IPS DF 4.7 (cell line): ENCODE measurements at regions not wholly inside any gene's neighbourhood (a gene's known extent, or its start where the extent isn't known, plus 50 kb on each side); places are given as distances from the start of the nearest gene placed in this dataset.

Source experiments
- DNase-seq: peaks from one replicate; pipeline ENCODE4 v3.0.0-alpha.2; 2013; ENCODE audit warnings: low spot score; ENCODE audit errors: extremely low read depth

GRCh38 chr6:2542101-2542857 lies 208.4 kb downstream of the MYLK4 start:
- no peak for DNase-seq

DNA sequence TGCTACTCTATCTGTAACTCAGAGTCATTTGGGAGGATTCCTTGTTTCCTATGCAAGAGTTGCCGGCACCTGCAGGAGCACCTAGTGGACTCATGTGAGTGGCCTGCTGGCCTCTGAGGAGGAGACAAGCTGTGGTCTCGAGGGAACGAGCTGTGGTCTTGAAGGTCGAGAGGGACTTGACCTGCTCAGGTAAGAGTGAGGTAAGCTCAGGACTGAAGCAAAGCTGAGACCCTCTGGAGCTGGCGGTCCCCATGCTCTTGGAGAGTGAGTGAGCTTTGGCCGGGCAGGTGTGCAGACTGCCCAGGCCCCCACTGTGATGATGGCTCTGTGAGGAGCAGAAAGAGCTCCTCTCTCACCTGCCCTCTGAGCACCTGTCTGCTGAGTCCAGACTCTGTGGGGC lies 214.3 kb downstream of the MYLK4 start:
- DNase-seq: no peak

DNA sequence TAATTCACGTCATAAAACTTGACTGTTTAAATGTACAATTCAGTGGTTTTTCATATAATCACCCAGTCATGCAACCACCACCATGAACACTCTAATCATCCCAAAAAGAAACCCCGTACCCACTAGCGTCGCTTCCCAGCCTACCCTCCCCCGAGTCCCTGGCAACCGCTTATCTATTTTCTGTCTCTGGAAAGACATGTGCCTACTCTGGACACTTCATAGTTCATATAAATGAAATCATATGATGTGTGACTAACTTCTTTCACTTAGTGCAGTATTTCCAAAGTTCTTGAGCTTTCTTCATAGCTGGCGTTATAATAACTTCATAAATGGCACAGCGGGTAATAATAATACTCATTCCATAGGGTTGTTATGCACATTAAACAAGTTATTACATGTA lies 215.2 kb downstream of the MYLK4 start:
- DNase-seq: no peak

GRCh38 chr6:2534406-2535042 lies 216.2 kb downstream of the MYLK4 start:
- DNase-seq: no peak

DNA sequence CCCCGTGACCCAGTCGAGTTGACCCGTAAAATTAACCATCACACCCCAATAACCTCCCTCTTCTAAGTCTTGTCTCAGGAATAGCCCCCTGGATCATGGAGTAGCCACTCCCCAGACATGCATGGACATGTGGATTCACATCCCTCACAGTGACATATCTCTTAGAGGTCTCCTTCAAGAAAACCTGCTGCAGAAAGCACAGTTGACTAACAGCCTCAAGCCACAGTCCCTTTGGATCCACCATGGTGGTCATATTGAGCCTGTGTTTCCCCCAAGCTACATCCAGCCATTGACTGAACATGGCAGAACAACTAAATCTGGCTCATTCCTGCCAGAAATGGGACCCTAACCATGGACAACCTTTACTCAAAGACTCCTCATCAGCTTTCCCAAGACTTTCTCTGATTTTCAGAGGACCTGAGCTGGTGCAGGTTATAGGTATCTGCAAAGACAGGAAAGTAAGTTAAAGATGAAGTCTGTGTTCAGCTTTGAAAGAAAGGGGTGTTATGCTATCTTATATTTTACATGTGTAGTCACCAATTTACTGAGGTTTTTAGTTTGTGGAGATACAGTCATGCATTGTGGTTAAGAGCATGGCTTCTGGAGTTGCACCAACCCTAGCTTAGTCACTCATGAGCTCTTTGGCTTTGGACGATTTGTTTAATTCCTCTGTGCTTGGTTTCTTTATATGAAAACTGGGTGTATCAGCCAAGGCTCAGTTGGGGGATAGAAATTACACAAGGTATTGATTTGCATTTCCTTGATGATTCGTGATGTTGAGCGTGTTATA lies 219.1 kb downstream of the MYLK4 start:
- DNase-seq: no peak

DNA sequence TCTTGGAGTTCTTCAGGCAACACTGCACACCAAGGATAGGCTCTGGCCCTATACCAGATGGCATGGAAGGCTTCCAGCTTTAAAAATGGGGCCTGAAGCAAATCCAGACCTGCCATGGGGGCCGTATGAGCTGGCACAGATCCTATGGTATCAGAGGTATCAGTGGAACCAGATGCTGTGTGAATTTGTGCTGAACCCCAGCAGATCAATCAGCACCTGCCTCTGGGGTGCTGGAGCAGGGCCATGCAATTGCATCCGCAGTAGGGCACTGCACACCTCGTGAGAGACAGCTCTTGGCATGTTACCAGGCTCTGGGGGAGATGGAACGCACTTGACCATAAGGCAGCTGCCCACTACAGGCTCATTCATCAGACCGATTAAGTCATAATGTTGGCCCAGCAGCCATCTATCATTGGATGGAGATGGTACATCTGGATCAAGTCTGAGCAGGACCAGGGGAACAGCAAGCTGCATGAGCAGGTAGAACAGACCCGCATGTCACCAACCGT lies 221.5 kb downstream of the MYLK4 start:
- no peak for DNase-seq

DNA sequence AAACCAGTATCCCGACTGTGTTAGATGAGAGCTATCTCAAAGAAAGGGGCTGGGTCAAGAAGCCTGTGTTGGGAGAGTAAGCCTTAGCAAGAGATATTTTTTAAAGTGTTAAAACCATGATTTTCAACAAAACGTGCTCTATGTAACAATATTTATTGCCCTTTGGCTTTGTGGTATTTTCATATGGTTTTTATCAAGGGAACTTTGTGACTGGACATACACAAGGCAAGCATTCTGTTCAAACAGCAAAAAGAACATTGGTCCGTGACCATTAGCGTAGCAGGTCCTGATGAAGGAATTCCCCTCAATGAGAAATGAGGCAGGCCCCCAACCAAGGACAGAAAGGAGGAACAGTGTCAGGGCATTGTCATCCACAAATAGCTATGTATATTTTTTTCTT lies 222.6 kb downstream of the MYLK4 start:
- DNase-seq: no peak

- DNase-seq: no peak
Measured at GRCh38 chr6:2526766-2527165, 224.0 kb downstream of the MYLK4 start.

DNA sequence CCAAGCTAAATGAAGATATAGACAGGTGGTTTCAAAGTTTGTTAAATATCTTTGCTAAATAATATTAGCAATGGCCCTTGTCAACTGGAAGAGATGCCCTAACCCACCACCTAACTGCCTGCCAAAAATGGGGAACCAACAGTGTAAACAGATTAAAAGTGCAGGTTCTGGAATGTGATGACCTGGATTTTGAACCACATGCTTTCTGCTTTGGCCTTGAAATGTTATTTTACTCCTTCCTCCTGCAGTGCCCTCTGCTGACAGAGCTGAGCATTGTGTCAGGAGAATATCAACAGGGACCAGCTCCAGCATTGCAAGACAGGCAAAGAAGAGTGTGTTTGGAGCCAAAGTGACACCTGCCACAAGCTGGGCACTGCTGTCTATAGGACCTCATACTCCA lies 226.6 kb downstream of the MYLK4 start:
- no peak for DNase-seq

- DNase-seq: no peak
Measured at GRCh38 chr6:2523061-2523460, 227.7 kb downstream of the MYLK4 start.

- no peak for DNase-seq
Measured at GRCh38 chr6:2522521-2522920, 228.2 kb downstream of the MYLK4 start.

GRCh38 chr6:2517855-2518473 lies 232.8 kb downstream of the MYLK4 start:
- DNase-seq: no peak

DNA sequence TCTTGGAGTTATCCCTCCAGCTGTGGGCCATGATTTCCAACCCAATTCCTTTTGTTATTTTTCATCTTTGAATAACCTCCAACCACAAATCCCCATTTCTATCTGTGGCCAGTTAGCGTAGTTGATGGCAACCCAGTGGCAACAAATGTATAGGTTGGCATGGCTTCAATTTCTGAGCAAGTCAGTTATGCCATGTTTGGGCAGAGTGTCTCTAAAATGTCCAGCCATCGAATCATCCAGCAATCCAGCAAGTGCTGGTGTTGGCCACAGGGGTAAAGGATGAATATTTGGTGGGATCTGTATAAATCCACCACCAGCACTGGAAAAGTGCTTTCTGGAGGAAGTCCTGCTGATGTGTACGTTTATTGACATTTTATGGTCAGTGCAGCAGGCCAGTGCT lies 233.3 kb downstream of the MYLK4 start:
- DNase-seq: no peak

DNA sequence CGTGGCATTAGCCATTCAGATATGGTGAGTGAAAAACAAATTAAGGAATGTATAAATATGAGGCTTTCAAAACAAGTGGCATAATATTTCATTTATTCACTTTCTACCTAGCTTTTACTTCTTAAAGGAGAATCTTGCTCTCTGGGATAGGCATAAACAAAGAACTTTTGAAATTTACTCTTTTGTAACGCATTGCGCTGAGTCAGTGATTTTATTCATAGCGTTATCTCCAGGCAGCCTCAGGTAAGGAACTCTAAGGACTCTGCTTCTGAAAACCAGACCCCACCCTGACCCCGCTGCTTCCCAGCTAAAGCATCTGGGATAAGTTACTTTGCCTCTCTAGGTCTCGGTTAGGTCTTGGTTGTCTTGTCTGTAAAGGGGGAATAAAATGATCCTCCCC lies 234.7 kb downstream of the MYLK4 start:
- no peak for DNase-seq

DNA sequence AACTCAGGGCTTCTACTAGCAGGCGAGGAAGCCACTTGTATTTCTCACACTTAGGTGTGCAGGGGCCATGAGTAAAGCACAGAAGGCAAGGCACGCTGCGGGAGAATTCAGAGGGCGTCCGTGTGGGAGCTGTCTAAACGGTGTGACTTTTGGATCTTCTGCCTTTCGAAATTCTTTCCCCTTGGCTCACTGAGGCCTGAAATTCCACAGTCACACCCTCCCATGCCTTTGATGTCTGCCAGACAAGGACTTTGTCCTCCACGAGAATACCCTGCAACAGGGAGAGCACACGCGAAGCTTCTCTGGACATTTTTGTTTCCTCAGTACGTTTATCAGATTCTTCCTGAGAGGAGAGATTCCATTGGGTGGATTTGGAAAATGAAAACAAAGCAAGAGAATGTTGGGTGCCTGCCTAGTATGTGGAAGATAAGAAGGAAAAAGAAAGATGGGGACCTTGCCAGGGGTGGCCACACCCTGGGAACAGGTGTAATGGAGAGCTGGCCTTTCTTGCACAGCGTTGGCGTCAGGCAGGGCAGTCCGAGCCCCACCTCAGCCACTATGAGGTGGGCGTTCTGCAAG lies 235.7 kb downstream of the MYLK4 start:
- no peak for DNase-seq

DNA sequence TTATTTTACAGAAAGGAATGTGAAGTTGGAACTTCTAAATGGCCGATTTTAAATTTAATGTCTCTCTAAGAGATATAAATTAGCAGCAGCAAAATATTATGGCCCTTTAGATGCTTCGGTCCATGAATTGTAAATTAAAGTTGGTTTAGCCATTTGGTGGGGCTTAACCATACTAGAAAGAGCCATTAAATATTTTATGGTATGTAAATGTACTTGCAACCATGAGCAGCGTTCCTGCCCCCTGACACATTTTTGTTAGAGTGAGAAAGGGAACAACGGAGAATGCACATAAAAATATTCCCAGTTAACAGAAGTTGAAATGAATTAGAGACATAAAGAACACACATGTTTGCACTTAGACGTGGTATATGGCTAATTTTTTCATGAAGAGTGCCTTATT lies 237.9 kb downstream of the MYLK4 start:
- DNase-seq: no peak

DNA sequence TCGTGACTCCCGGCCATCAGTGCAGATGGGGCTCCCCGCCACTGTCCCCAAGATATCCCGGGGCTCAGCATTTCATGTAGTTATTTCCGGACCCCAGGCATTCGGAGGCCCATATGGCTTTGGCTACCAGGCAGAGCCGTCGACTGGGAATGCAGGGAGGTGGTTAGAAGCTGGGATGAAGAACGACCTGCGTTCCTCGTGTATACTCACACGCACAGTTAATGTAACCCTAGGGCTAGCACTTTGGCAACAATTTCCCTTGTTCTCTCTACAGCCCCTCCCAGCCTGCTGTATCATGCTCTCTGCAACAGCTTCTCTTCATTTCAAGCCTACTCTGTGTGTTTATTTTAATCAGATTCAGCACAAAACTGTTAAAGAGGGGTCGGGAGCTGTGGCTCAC lies 240.4 kb downstream of the MYLK4 start:
- no peak for DNase-seq

DNA sequence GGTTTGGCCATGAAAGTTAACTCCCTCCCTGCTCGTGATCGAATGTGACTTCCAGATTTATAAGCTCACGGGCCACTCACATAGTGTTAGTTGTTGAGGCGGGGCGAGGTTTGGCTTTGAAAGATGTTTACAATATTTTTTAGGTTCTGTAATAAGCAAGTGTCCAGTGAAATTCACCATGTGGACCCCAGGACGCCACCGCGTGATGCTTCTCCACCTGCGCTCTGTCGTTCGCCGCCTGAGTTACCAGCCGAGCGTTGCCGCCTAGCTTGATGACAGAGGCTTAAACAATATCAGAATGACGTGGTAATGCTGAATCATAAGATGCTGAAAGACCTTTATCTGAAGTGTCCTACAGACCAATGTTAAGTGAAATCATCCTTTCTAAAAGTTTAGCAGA lies 241.0 kb downstream of the MYLK4 start:
- no peak for DNase-seq

- DNase-seq: no peak
Measured at GRCh38 chr6:2508071-2508470, 242.7 kb downstream of the MYLK4 start.

- DNase-seq: no peak
Measured at GRCh38 chr6:2507521-2508037, 243.1 kb downstream of the MYLK4 start.

DNA sequence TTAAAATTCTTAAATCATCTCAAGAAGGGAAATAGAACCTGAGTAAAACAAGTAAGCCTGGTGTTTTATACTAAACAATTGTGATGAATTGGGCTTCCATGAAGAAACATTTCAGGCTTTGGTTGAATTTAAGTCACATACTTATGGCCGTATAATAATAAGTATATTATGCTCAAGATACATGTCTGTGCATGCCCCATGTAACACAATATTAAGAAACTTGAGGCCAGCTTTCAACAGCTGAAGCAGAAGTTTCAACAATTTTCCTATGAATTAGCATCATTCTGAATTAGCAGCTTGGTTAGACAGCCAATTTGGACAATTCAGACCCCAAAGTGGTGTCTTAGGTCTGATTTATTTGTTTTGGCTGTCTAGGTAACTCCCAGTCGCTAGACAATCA lies 243.7 kb downstream of the MYLK4 start:
- no peak for DNase-seq
